ENCODE measurements at regions not wholly inside any gene's neighbourhood (a gene's known extent, or its start where the extent isn't known, plus 50 kb on each side); places are given as distances from the start of the nearest gene placed in this dataset.

DNA sequence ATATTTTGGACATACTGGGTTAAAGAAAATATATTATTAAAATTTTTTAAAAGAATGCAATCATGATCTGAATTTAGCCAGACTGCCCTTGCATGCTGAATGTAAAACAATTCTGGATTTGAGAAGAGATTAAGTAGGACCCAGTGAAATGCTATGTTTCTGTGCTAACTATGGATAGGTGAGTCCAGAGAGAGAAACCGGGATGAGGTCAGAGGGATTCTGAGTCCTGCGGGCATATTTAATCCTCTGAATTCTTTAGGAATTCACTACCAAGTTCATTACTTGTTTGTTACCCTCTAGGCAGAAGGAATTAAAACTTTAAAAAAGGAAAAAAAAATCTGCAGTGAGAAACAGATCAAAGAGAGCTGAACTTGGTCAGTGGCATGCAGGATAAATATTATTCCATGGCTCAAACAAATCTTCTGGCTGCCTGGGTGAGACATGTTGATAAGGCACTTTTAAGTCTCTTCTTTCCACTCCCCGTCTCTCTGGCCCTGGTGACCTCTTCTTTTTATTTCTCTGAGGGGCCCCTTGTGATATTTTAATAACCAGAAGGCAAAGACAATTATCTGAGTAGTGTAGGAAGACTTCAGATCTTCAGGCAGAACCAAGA, 50.2 kb upstream of the LYZL1 start:
- in situ Hi-C loops (cut with HindIII; ENCODE audit: low sequenced_read_pairs) = no loop called here

All from endothelial cell of hepatic sinusoid (primary cell).